ENCODE measurements at regions not wholly inside any gene's neighbourhood (a gene's known extent, or its start where the extent isn't known, plus 50 kb on each side); places are given as distances from the start of the nearest gene placed in this dataset.

- TF ChIP-seq ZNF462 (CRISPR knock-in tag; IDR thresholded peaks at IDR 0.05) (no peak), CREB1 (CRISPR knock-in tag; IDR thresholded peaks at IDR 0.05; ENCODE audit: low read depth) (no peak), NANOG (IDR thresholded peaks at IDR 0.05; ENCODE audit: borderline replicate concordance) (no peak), ZNF114 (CRISPR knock-in tag; IDR thresholded peaks at IDR 0.05) (no peak), JUNB (IDR thresholded peaks at IDR 0.05; ENCODE audit: unreplicated experiment) (no peak), STAT1 (IDR thresholded peaks at IDR 0.05; ENCODE audit: unreplicated experiment) (no peak), EZH2phosphoT487 (IDR thresholded peaks at IDR 0.05; ENCODE audit: unreplicated experiment) (no peak), EZH2 (IDR thresholded peaks at IDR 0.05; ENCODE audit: low read depth, unreplicated experiment) (no peak), ETS1 (IDR thresholded peaks at IDR 0.05) (no peak), ZNF331 (CRISPR knock-in tag; IDR thresholded peaks at IDR 0.05; ENCODE audit: low read depth) (no peak)
Measured at GRCh38 chr2:179344970-179345369, 80.3 kb upstream of the SESTD1 start (continued).

All from GM23338 (cell line).